GM13977 (cell line): ENCODE measurements at regions not wholly inside any gene's neighbourhood (a gene's known extent, or its start where the extent isn't known, plus 50 kb on each side); places are given as distances from the start of the nearest gene placed in this dataset.

ENCODE experiments used
- DNase-seq: peaks from one replicate; pipeline ENCODE4 v3.0.0; 2012; ENCODE audit warnings: low spot score
- in situ Hi-C: fragments of 300-500 bp; cut with MboI; formaldehyde crosslinking; loops from one replicate; pipeline ENCODE4 v1.12.0; 2022; ENCODE audit warnings: low sequenced_read_pairs, low pct_unique_long_range_greater_than_20kb, mixed read lengths, inconsistent platforms; ENCODE audit not compliant: unreplicated experiment
- TF ChIP-seq, protein P1 (sequence below): IDR thresholded peaks from 2 replicates; pipeline ENCODE4 v1.5.1; 2012; ENCODE audit warnings: mild to moderate bottlenecking, control low read depth; ENCODE audit not compliant: insufficient read depth; ENCODE audit errors: extremely low read depth, missing control alignments

- no peak for DNase-seq
- TF ChIP-seq, protein P1, sequence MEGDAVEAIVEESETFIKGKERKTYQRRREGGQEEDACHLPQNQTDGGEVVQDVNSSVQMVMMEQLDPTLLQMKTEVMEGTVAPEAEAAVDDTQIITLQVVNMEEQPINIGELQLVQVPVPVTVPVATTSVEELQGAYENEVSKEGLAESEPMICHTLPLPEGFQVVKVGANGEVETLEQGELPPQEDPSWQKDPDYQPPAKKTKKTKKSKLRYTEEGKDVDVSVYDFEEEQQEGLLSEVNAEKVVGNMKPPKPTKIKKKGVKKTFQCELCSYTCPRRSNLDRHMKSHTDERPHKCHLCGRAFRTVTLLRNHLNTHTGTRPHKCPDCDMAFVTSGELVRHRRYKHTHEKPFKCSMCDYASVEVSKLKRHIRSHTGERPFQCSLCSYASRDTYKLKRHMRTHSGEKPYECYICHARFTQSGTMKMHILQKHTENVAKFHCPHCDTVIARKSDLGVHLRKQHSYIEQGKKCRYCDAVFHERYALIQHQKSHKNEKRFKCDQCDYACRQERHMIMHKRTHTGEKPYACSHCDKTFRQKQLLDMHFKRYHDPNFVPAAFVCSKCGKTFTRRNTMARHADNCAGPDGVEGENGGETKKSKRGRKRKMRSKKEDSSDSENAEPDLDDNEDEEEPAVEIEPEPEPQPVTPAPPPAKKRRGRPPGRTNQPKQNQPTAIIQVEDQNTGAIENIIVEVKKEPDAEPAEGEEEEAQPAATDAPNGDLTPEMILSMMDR: no peak
- in situ Hi-C loops: no loop called here
Measured at GRCh38 chr5:54639621-54640020, 122.1 kb downstream of the SNX18 start.

GRCh38 chr5:54638106-54638505 is 120.5 kb downstream of the SNX18 start:
- TF ChIP-seq, protein P1: no peak
- DNase-seq: no peak
- in situ Hi-C loops: no loop called here

GRCh38 chr5:54637654-54638053 is 120.1 kb downstream of the SNX18 start:
- TF ChIP-seq, protein P1: no peak
- in situ Hi-C loops: no loop called here
- DNase-seq: no peak

DNA sequence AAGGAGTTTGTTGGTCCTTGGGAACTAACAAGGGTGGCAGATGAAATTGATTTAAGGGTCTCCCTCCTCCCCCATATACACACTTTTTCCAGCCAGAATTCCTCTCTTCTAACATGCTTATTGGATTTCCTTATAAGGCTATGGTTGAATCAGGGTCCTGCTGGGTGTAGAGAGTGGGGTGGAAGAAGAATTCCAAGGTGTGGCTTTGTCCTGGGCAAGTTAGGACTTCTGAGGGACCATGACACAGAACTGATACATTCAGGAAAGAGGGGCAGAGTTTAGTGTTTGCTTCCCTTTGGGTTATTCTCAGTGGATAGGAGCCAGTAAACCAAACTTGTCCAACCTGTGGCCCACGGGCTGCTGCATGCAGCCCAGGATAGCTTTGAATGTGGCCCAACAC is 116.5 kb downstream of the SNX18 start:
- DNase-seq: no peak
- TF ChIP-seq, protein P1: no peak
- in situ Hi-C loops: no loop called here

GRCh38 chr5:54632131-54632701 is 114.7 kb downstream of the SNX18 start:
- in situ Hi-C loops: no loop called here
- no peak for DNase-seq
- TF ChIP-seq, protein P1: no peak

DNA sequence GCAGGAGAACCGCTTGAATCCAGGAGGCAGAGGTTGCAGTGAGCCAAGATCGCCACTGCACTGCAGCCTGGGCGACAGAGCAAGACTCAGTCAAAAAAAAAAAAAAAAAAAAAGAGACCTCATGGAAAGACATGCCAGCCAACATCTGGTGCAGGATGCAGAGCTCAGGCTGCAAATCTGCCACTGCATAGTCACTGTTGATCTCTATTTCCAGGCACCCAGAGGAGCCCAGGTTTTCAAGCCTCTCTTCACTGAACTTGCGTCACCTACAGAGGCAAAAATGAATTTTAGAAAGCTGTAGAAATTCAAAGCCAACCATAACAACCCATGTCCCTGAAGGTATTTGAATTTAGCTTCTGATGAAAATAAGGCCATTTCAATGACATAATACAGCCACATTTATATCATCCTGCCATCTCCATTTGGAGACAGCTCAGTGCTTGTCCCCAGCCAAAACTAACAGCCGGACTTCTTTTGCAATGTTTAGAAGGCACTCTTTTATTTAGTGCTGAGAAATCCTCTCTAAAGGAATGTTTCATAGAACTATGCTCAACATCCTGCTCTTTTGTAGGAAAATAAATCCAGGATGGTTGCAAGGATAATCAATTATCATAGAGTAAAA is 113.3 kb downstream of the SNX18 start:
- TF ChIP-seq, protein P1: no peak
- in situ Hi-C loops: no loop called here
- no peak for DNase-seq

- in situ Hi-C loops: no loop called here
- DNase-seq: no peak
- TF ChIP-seq, protein P1: no peak
Measured at GRCh38 chr5:54629115-54629514, 111.6 kb downstream of the SNX18 start.
